ENCODE measurements at regions not wholly inside any gene's neighbourhood (a gene's known extent, or its start where the extent isn't known, plus 50 kb on each side); places are given as distances from the start of the nearest gene placed in this dataset.
A peak's percentile ranks its signal among the peaks of the same experiment; 100 is the strongest.

DNA sequence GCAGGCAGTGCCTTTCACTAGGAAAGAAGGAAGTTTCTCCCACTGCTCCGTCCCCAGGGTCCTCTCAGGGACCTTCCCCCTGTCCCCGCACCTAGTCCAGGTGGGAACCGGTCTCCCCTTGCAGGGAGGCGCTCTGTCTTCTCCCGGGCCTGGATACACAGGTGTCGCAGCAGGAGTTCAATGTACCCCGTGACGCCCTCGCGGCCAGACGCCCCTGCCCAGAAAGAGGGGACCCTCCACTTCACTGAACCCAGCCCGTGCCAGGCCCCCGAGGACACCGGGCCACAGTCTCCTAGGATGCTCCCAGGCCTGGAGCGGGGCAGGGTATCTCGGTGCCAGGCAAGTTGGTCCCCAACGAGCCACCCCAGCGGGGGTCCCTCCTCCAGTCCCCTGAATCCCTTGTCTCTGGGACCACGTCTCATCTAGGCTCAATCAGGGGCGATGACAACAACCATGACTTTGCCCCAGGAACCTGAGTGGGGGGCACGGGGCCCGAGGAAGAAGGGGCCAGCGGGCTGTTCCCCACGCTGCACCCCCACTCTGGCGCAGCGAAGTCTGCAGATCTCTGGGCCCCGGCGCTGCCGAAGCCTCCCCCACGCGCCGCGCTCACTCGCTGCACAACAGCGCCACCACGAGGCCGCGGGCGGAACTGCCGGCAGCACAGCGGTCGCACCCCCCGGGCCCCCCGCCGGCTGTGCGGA lies 103.0 kb downstream of the EDN3 start:
- TF ChIP-seq, protein P1, sequence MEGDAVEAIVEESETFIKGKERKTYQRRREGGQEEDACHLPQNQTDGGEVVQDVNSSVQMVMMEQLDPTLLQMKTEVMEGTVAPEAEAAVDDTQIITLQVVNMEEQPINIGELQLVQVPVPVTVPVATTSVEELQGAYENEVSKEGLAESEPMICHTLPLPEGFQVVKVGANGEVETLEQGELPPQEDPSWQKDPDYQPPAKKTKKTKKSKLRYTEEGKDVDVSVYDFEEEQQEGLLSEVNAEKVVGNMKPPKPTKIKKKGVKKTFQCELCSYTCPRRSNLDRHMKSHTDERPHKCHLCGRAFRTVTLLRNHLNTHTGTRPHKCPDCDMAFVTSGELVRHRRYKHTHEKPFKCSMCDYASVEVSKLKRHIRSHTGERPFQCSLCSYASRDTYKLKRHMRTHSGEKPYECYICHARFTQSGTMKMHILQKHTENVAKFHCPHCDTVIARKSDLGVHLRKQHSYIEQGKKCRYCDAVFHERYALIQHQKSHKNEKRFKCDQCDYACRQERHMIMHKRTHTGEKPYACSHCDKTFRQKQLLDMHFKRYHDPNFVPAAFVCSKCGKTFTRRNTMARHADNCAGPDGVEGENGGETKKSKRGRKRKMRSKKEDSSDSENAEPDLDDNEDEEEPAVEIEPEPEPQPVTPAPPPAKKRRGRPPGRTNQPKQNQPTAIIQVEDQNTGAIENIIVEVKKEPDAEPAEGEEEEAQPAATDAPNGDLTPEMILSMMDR (IDR thresholded peaks at IDR 0.05): peak; percentile 92 to 100 (median 99)
- no peak for TF ChIP-seq POLR2A (IDR thresholded peaks at IDR 0.05)

Measured in thyroid gland (tissue), 4 donors.